OCI-LY7 (cell line): ENCODE measurements at regions not wholly inside any gene's neighbourhood (a gene's known extent, or its start where the extent isn't known, plus 50 kb on each side); places are given as distances from the start of the nearest gene placed in this dataset.

Source experiments
- BruUV-seq: library from RNA; stranded (reverse); fragments of 400-500 nt; replicated peaks from 2 replicates; lab custom pipeline; 2021; lab: Mats Ljungman, UMichigan
- CTCF ChIA-PET: fragments of 300-600 bp; sonication (Branson Sonifier 250); formaldehyde crosslinking; loops from one replicate; lab custom pipeline; 2022; ENCODE audit warnings: antibody characterized with exemption; ENCODE audit not compliant: unreplicated experiment; lab: Charles Lee
- POLR2A ChIA-PET: fragments of 300-600 bp; sonication (Branson Sonifier 250); formaldehyde crosslinking; loops from one replicate; lab custom pipeline; 2022; ENCODE audit warnings: antibody characterized with exemption; lab: Charles Lee
- DNase-seq: peaks from one replicate; pipeline ENCODE4 v3.0.0-alpha.2; 2015; ENCODE audit warnings: low spot score
- H2AFZ ChIP-seq: fragments of 200-600 bp; sonication (generic), shearing (Covaris generic); 2 replicates; pipeline ENCODE4 v1.6.1; 2014; ENCODE audit warnings: mild to moderate bottlenecking, antibody characterized with exemption, low read length, moderate library complexity
- H3K27ac ChIP-seq: fragments of 200-600 bp; sonication (generic); 2 replicates; pipeline ENCODE4 v1.5.1; 2014; ENCODE audit warnings: mixed run types, low read depth, mild to moderate bottlenecking, moderate library complexity, low read length, inconsistent platforms; ENCODE audit not compliant: poor library complexity, severe bottlenecking
- H3K36me3 ChIP-seq: fragments of 200-600 bp; sonication (generic); 2 replicates; pipeline ENCODE4 v1.6.1; 2014; ENCODE audit warnings: mild to moderate bottlenecking, antibody characterized with exemption, low read length, moderate library complexity, mixed read lengths; ENCODE audit not compliant: insufficient read depth
- H3K4me1 ChIP-seq: fragments of 200-600 bp; sonication (generic); 2 replicates; pipeline ENCODE4 v1.5.1; 2014; ENCODE audit warnings: mild to moderate bottlenecking, low read length; ENCODE audit not compliant: insufficient read depth, poor library complexity, severe bottlenecking
- H3K4me2 ChIP-seq: fragments of 200-600 bp; sonication (generic); 2 replicates; pipeline ENCODE4 v1.6.1; 2014; ENCODE audit warnings: mild to moderate bottlenecking, low read length
- H3K4me3 ChIP-seq: fragments of 200-600 bp; sonication (generic); 2 replicates; pipeline ENCODE4 v1.5.1; 2014; ENCODE audit warnings: mild to moderate bottlenecking, low read depth, low read length; ENCODE audit not compliant: poor library complexity, severe bottlenecking
- H3K79me2 ChIP-seq: fragments of 200-600 bp; sonication (generic); 2 replicates; pipeline ENCODE4 v1.6.1; 2016; ENCODE audit warnings: low read depth, mild to moderate bottlenecking, low read length, moderate library complexity, mixed read lengths; ENCODE audit not compliant: insufficient read depth
- H3K9me2 ChIP-seq: fragments of 200-600 bp; sonication (generic); 2 replicates; pipeline ENCODE4 v1.6.1; 2016; ENCODE audit warnings: mild to moderate bottlenecking, low read length, mixed read lengths; ENCODE audit not compliant: insufficient read depth
- H3K9me3 ChIP-seq: fragments of 200-600 bp; sonication (generic); 2 replicates; pipeline ENCODE4 v1.6.1; 2014; ENCODE audit warnings: mild to moderate bottlenecking, mixed run types, low read length, mixed read lengths
- H4K20me1 ChIP-seq: fragments of 200-600 bp; sonication (generic); 2 replicates; pipeline ENCODE4 v1.6.1; 2014; ENCODE audit warnings: mild to moderate bottlenecking, antibody characterized with exemption, low read length, moderate library complexity, mixed read lengths; ENCODE audit not compliant: insufficient read depth
- EZH2phosphoT487 ChIP-seq: fragments of 200-600 bp; sonication (generic); IDR thresholded peaks from 2 replicates; pipeline ENCODE4 v1.6.1; 2018; ENCODE audit warnings: low read depth, borderline replicate concordance, mild to moderate bottlenecking, mixed run types, antibody characterized with exemption, low read length, moderate library complexity, mixed read lengths
- intact Hi-C: fragments of 100-400 bp; cut with micrococcal nuclease; formaldehyde crosslinking; loops from one replicate; pipeline ENCODE4 v1.10.0; 2022; ENCODE audit not compliant: unreplicated experiment
- TF ChIP-seq, protein P1 (sequence below): fragments of 200-600 bp; sonication (generic); conservative IDR thresholded peaks from 2 replicates; pipeline ENCODE4 v1.5.1; 2014; ENCODE audit warnings: mild to moderate bottlenecking, antibody characterized with exemption, low read length, moderate library complexity, mixed read lengths

- H3K4me3 ChIP-seq: no peak overlapping the region
- H3K9me2 ChIP-seq: no peaks in the 10 kb centered on the region
- no peak overlapping the region for H3K4me2 ChIP-seq
- no peaks in the 10 kb centered on the region for H4K20me1 ChIP-seq
- no peaks in the 10 kb centered on the region for H3K79me2 ChIP-seq
- intact Hi-C loops: no loop called here
- H3K4me1 ChIP-seq: no peaks in the 10 kb centered on the region
- no peak for TF ChIP-seq EZH2phosphoT487
- H3K36me3 ChIP-seq: no peaks in the 10 kb centered on the region
- no peak overlapping the region for H2AFZ ChIP-seq
- no TSS peak for BruUV-seq
- no peak for DNase-seq
- peaks cover 12% of the 10 kb centered on the region for H3K9me3 ChIP-seq
- ChIA-PET POLR2A (no interaction called here), CTCF (interaction anchor here (0.6 kb wide), 1 partner anchor 407 kb away, joined by 3 read pairs; no protein-coding TSS in a partner anchor)
- no peak overlapping the region for H3K27ac ChIP-seq
Observed at GRCh38 chr11:112864672-112865071, 96.5 kb upstream of the NCAM1 start.

GRCh38 chr11:112871909-112872500, 89.2 kb upstream of the NCAM1 start:
- no TSS peak for BruUV-seq
- POLR2A ChIA-PET: interaction anchor here (1.1 kb wide), 1 partner anchor 22 kb away, joined by 4 read pairs; no protein-coding TSS in a partner anchor

DNA sequence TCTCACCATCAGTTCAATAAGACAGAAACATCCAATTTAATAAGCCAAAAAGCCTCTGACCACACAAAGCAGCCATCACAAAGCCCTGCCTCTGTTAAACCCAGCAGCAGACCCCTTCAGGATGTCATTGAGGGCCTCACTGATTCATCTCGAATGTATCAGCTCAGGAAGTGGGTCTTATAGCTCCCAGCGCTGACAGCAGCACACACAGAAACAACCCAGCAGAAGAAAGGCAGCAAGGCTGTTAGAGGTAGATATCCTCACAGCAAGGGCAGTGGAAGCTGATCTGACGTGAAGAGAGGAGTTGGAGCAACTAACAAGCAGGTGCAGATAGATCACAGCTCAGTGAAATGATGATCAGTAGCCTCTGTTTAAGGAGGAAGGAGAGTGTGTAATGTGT, 86.2 kb upstream of the NCAM1 start:
- intact Hi-C loops: no loop called here
- BruUV-seq: no TSS peak
- no peak overlapping the region for H3K4me3 ChIP-seq
- TF ChIP-seq, protein P1, sequence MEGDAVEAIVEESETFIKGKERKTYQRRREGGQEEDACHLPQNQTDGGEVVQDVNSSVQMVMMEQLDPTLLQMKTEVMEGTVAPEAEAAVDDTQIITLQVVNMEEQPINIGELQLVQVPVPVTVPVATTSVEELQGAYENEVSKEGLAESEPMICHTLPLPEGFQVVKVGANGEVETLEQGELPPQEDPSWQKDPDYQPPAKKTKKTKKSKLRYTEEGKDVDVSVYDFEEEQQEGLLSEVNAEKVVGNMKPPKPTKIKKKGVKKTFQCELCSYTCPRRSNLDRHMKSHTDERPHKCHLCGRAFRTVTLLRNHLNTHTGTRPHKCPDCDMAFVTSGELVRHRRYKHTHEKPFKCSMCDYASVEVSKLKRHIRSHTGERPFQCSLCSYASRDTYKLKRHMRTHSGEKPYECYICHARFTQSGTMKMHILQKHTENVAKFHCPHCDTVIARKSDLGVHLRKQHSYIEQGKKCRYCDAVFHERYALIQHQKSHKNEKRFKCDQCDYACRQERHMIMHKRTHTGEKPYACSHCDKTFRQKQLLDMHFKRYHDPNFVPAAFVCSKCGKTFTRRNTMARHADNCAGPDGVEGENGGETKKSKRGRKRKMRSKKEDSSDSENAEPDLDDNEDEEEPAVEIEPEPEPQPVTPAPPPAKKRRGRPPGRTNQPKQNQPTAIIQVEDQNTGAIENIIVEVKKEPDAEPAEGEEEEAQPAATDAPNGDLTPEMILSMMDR: no peak
- TF ChIP-seq EZH2phosphoT487: no peak
- no peaks in the 10 kb centered on the region for H4K20me1 ChIP-seq
- H3K9me3 ChIP-seq: no peaks in the 10 kb centered on the region
- H3K4me1 ChIP-seq: no peaks in the 10 kb centered on the region
- no peak overlapping the region for H2AFZ ChIP-seq
- no peaks in the 10 kb centered on the region for H3K79me2 ChIP-seq
- POLR2A ChIA-PET: no interaction called here
- CTCF ChIA-PET: no interaction called here
- H3K9me2 ChIP-seq: no peaks in the 10 kb centered on the region
- no peaks in the 10 kb centered on the region for H3K36me3 ChIP-seq
- no peak for DNase-seq
- H3K27ac ChIP-seq: no peak overlapping the region
- no peak overlapping the region for H3K4me2 ChIP-seq

More at GRCh38 chr11:112871909-112872500, 89.2 kb upstream of the NCAM1 start:
- CTCF ChIA-PET: no interaction called here
- DNase-seq: no peak
- no peaks in the 10 kb centered on the region for H3K79me2 ChIP-seq
- H3K4me1 ChIP-seq: no peaks in the 10 kb centered on the region
- H2AFZ ChIP-seq: no peak overlapping the region
- no peak overlapping the region for H3K4me3 ChIP-seq
- intact Hi-C loops: no loop called here
- no peak overlapping the region for H3K4me2 ChIP-seq
- TF ChIP-seq EZH2phosphoT487: no peak
- TF ChIP-seq, protein P1: no peak
- H3K9me3 ChIP-seq: no peaks in the 10 kb centered on the region
- H3K9me2 ChIP-seq: no peaks in the 10 kb centered on the region
- no peaks in the 10 kb centered on the region for H4K20me1 ChIP-seq
- no peaks in the 10 kb centered on the region for H3K36me3 ChIP-seq
- no peak overlapping the region for H3K27ac ChIP-seq
